ENCODE measurements at regions not wholly inside any gene's neighbourhood (a gene's known extent, or its start where the extent isn't known, plus 50 kb on each side); places are given as distances from the start of the nearest gene placed in this dataset.

DNA sequence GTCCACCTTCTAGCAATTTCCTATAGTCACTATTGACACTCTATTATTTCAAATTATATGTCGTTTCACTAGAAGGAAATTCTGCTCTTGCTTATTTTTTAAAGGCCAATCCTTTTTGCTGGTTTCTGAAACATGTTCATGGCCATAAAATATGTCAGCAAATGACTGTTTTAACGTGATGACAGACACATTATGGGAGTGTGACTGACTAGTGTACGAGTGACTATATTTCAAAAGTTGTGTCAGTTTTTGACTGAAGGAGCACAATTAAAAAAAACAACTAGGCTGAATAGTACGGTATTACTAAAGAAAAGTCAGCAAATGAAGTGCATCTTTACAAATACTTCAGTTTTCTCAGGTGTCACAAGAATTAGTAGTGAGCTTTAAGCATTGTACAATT, 196.0 kb downstream of the NR4A2 start:
- no peak overlapping the region for H2BK15ac ChIP-seq (ENCODE audit: low read depth, low read length)
- no peak overlapping the region for H4K91ac ChIP-seq (ENCODE audit: insufficient read depth, low read depth, low read length)
- no peak overlapping the region for H3K9ac ChIP-seq (ENCODE audit: low read depth, low read length)
- ATAC-seq (ENCODE audit: low read depth) = no peak
- H4K20me1 ChIP-seq (ENCODE audit: insufficient read depth, low read length) = no peaks in the 10 kb centered on the region
- no peak overlapping the region for H3K56ac ChIP-seq (ENCODE audit: extremely low read depth, insufficient read depth, low read length)
- no peak for TF ChIP-seq SMC3 (IDR thresholded peaks at IDR 0.05; ENCODE audit: low read depth, low read length)
- no peak for TF ChIP-seq MXI1 (IDR thresholded peaks at IDR 0.05; ENCODE audit: borderline replicate concordance, low read depth, low read length)
- no peak for TF ChIP-seq BHLHE40 (IDR thresholded peaks at IDR 0.05; ENCODE audit: low read depth, low read length)
- TF ChIP-seq RAD21 (IDR thresholded peaks at IDR 0.05; ENCODE audit: low read length) = no peak
- no peak for TF ChIP-seq CEBPB (IDR thresholded peaks at IDR 0.05; ENCODE audit: low read depth, low read length)
- TF ChIP-seq, protein P1, sequence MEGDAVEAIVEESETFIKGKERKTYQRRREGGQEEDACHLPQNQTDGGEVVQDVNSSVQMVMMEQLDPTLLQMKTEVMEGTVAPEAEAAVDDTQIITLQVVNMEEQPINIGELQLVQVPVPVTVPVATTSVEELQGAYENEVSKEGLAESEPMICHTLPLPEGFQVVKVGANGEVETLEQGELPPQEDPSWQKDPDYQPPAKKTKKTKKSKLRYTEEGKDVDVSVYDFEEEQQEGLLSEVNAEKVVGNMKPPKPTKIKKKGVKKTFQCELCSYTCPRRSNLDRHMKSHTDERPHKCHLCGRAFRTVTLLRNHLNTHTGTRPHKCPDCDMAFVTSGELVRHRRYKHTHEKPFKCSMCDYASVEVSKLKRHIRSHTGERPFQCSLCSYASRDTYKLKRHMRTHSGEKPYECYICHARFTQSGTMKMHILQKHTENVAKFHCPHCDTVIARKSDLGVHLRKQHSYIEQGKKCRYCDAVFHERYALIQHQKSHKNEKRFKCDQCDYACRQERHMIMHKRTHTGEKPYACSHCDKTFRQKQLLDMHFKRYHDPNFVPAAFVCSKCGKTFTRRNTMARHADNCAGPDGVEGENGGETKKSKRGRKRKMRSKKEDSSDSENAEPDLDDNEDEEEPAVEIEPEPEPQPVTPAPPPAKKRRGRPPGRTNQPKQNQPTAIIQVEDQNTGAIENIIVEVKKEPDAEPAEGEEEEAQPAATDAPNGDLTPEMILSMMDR (conservative IDR thresholded peaks at IDR 0.05; ENCODE audit: low read depth, low read length) = no peak
- TF ChIP-seq, protein P2, sequence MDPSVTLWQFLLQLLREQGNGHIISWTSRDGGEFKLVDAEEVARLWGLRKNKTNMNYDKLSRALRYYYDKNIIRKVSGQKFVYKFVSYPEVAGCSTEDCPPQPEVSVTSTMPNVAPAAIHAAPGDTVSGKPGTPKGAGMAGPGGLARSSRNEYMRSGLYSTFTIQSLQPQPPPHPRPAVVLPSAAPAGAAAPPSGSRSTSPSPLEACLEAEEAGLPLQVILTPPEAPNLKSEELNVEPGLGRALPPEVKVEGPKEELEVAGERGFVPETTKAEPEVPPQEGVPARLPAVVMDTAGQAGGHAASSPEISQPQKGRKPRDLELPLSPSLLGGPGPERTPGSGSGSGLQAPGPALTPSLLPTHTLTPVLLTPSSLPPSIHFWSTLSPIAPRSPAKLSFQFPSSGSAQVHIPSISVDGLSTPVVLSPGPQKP (IDR thresholded peaks at IDR 0.05; ENCODE audit: borderline replicate concordance, low read depth, low read length) = no peak
- TF ChIP-seq, protein P3, sequence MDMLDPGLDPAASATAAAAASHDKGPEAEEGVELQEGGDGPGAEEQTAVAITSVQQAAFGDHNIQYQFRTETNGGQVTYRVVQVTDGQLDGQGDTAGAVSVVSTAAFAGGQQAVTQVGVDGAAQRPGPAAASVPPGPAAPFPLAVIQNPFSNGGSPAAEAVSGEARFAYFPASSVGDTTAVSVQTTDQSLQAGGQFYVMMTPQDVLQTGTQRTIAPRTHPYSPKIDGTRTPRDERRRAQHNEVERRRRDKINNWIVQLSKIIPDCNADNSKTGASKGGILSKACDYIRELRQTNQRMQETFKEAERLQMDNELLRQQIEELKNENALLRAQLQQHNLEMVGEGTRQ (IDR thresholded peaks at IDR 0.05; ENCODE audit: low read depth, low read length) = no peak
- TF ChIP-seq POLR2A (IDR thresholded peaks at IDR 0.05; ENCODE audit: low read depth, low read length) = no peak
- no peak for TF ChIP-seq MAZ (IDR thresholded peaks at IDR 0.05; ENCODE audit: borderline replicate concordance, low read depth, low read length)
- TF ChIP-seq NFE2L2 (IDR thresholded peaks at IDR 0.05; ENCODE audit: low read depth, low read length) = no peak
- TF ChIP-seq FOS (IDR thresholded peaks at IDR 0.05; ENCODE audit: low read depth, low read length) = no peak
- TF ChIP-seq MAFK (IDR thresholded peaks at IDR 0.05; ENCODE audit: low read depth, low read length) = no peak
- TF ChIP-seq RFX5 (IDR thresholded peaks at IDR 0.05; ENCODE audit: low read depth, low read length) = no peak
- TF ChIP-seq RCOR1 (IDR thresholded peaks at IDR 0.05; ENCODE audit: insufficient replicate concordance, low read length) = no peak
- TF ChIP-seq CHD1 (IDR thresholded peaks at IDR 0.05; ENCODE audit: low read depth, low read length) = no peak
- no peak overlapping the region for H2AFZ ChIP-seq (replicated peaks; ENCODE audit: low read length, poor library complexity)
- intact Hi-C loops (cut with micrococcal nuclease) (no loop called here), dilution Hi-C loops (cut with HindIII; ENCODE audit: low sequenced_read_pairs, unreplicated experiment) (no loop called here), in situ Hi-C loops (cut with MboI; ENCODE audit: low sequenced_read_pairs) (no loop called here)
- no peak for DNase-seq
- H3K36me3 ChIP-seq (ENCODE audit: control insufficient read depth, insufficient read depth, low read length) = no peaks in the 10 kb centered on the region
- no peak overlapping the region for H4K8ac ChIP-seq (ENCODE audit: low read depth in 2 of 2, low read length in 2 of 2)
- H4K5ac ChIP-seq (ENCODE audit: low read depth, low read length) = no peak overlapping the region
- BruUV-seq (replicated peaks) = no TSS peak
- H3K9me3 ChIP-seq (ENCODE audit: control insufficient read depth, insufficient read depth, low read length) = no peaks in the 10 kb centered on the region
- no peaks in the 10 kb centered on the region for H3K79me1 ChIP-seq (ENCODE audit: low read depth in 1 of 2, low read length in 2 of 2)
- H3K18ac ChIP-seq (ENCODE audit: low read depth, low read length) = no peak overlapping the region
- no peak overlapping the region for H2BK5ac ChIP-seq (ENCODE audit: low read depth, low read length, poor library complexity, severe bottlenecking)
- POLR2A ChIA-PET (ENCODE audit: unreplicated experiment) = no interaction called here
- no peak overlapping the region for H2AK5ac ChIP-seq (ENCODE audit: low read depth, low read length)
- no peak overlapping the region for H2BK20ac ChIP-seq (ENCODE audit: low read depth, low read length)
- H3K4me1 ChIP-seq (ENCODE audit: control insufficient read depth, insufficient read depth, low read length) = no peaks in the 10 kb centered on the region
- H3K27me3 ChIP-seq (ENCODE audit: control insufficient read depth, insufficient read depth, low read length) = no peaks in the 10 kb centered on the region
- no peak overlapping the region for H3K23ac ChIP-seq (ENCODE audit: low read depth, low read length)
- WGBS, 2 experiments (ENCODE audit: extremely low coverage in 2 of 2, insufficient read length in 1 of 2) = no CpG with 5 or more reads among the region's 4 CpGs
- H2BK120ac ChIP-seq (ENCODE audit: low read depth, low read length) = no peak overlapping the region
- H3K14ac ChIP-seq (replicated peaks; ENCODE audit: low read depth, low read length) = no peak overlapping the region
- CTCF ChIA-PET = no interaction called here
- no peak overlapping the region for H3K4me2 ChIP-seq (ENCODE audit: low read depth, low read length)
- no peak overlapping the region for H3K4me3 ChIP-seq (ENCODE audit: insufficient read depth, low read depth, low read length)
- H3K27ac ChIP-seq (ENCODE audit: insufficient read depth, low read length) = no peak overlapping the region
- H3K4ac ChIP-seq (ENCODE audit: low read depth, low read length) = no peak overlapping the region
- H3K9me1 ChIP-seq (ENCODE audit: insufficient read depth, low read length) = no peaks in the 10 kb centered on the region
- H2AK9ac ChIP-seq (replicated peaks; ENCODE audit: low read depth, low read length, poor library complexity) = no peak overlapping the region

All from IMR-90 (cell line).